Activated CD4-positive, CD25-positive, alpha-beta regulatory T cell treated with anti-CD3 and anti-CD28 coated beads, Interleukin-2, amount 50 U/mL, for 72 hours (primary cell): ENCODE measurements at regions not wholly inside any gene's neighbourhood (a gene's known extent, or its start where the extent isn't known, plus 50 kb on each side); places are given as distances from the start of the nearest gene placed in this dataset.

Source experiments
- DNase-seq: peaks from one replicate; pipeline ENCODE4 v3.0.0; 2021

DNA sequence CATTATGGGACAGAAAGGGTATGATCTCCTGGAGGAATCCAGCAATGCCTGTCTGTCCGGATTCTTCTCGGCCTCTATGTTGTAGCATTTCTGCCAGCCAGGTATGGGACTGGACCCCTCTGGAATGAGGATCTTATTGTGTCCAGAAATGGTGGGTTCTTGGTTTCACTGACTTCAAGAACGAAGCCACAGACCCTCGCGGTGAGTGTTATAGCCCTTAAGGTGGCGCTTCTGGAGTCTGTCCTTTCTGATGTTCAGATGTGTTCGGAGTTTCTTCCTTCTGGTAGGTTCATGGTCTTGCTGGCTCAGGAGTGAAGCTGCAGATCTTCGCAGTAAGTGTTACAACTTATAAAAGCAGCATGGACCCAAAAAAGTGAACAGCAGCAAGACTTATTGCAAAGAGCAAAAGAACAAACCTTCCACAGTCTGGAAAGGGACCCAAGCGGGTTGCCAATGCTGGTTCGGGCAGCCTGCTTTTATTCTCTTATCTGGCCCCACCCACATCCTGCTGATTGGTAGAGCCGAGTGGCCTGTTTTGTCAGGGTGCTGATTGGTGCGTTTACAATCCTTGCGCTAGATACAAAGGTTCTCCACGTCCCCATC lies 62.3 kb upstream of the IER3 start:
- DNase-seq: no peak

DNA sequence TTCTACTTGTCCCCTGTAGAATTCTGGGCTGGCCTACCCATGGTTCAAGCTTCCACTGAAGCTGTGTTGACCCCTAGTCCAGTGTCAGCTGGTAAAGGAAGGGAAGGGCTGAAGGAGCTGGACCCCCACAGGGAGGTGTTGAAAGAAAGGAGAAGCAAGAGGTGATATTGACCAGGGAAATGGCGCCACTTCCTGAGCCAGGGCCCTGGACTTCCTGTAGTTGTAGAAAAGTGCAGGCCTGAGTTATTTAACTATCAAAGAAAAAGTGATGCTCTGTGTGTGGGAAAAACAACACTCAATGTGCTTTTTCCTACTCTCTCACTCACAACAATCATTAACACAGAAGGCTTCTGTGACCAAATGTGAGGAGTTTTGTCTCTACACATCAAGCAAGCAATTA lies 60.0 kb upstream of the IER3 start:
- no peak for DNase-seq

DNA sequence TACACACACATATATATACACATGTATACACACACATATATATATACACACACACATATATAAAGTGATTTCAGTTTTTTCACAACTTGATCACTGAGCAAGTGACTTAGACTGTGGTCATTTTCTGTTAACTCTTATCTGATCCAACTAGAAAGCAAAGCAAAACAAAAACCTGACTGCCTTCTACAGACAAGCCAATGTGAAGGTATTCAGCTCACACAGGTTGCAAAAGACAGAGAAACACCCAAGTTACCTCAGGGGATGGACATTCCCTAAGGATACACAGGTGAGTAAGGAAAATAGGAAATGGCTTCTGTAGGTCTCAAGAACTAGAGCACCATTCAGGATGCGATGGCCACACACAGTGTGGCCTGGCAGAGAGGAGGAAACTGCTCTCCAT lies 58.4 kb upstream of the IER3 start:
- no peak for DNase-seq

DNA sequence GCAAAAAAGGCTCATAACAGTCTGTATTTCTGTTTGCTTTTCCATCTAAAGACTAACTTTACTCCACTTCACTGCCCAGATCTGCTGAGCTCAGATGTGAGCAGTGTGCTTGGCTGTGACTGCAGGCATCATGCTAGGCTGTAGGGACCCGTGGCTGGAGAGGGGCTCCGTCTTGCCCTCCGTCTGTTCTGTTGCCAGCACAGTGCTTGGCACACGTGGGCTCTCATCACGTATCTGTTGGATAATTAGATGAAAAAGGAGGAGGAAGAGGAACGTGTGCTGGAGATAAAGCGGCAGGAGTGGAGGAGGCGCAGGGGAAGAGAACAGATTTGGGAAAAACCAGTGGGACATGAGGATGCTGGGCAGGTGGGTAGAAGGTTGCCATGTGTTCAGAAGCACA lies 57.6 kb upstream of the IER3 start:
- no peak for DNase-seq

DNA sequence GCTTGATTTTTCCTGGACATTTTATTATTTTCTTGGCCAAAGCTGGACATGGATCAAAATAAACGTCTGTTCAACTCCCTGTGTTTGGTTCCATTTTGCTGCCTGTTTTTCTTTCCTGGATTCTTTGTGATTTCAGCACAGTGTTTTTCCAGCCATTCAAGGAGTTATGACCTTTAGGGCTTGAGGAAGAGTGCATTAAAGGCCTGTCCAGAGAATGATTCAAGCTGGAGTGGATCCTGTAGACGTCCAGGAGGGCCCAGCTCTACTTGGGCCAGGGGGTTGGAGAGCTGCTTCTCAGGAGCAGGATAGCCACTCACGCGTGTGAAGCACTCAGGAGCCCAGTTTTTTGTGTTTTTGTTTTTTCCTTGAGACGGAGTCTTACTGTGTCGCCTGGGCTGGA lies 56.5 kb upstream of the IER3 start:
- no peak for DNase-seq

DNA sequence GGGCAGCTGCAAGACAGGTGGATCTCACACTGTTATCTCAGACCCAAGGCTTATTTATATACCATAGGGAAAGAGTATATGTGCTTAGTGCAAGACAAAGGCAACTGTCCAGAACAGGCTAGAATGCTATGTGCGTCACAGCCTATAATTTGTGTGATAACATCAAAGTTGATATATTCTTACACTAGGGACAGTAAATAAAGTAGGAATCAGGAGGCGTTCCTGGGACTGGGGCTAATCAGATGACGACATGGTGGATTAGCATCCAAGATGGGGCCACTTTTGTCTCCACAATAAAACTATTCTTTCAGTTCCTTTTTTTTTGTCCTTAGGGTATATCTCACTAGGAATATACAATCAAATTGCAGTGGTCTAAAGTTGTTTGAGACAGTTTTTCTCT lies 54.9 kb upstream of the IER3 start:
- no peak for DNase-seq

DNA sequence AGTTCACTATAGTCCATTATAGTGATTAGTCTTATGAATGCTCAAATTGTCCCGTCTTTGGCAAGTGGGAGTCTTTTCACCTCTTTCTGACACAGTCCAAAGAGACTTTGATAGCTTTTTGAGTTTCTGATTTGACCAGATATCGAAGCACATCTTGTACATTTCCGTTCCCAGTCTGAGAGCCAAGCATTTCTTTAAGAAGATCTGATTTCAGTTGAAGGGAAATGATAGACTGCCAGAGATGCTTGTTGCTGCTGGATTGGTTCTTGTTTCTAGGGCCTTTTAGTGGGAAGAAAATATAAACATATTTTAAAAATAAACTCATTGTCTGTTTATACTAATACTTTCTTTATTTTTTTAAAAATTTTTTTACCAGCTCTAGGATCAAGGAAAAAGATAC lies 54.1 kb upstream of the IER3 start:
- no peak for DNase-seq

DNA sequence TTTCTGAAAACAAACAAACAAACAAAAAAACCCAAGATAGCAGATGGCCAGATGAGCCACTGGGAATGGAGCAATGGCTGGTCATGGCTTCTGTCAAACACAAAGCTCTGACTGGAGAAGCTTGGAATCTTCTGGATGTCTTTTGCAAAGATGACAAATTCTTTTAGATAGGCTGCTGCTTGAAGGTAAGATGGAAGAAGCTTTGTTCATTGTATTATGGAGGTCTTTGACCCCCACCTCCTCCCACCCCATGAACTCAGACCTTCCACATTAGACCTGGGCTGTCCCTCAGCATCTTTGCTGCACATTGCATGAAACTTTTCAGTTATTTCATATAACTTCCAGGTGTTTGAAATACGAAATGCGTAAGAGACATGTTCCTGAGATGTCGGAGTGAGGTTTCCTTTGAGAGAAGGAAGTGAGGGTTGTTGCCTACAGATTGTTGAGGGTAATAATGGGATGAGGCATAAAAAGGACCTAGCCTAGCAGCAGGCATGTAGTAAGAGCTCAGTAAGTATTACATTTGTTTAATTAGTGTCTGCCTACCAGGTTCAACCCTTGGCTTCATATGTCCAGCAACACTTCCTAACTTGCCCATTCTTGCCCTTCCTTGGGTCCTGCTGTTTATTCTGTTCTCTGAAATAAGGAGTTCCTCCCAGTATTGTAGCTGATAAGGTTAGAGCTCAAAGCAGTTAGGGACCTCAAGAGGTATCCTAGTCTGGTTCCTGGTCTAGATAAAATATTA lies 51.4 kb upstream of the IER3 start:
- no peak for DNase-seq
